ENCODE measurements at regions not wholly inside any gene's neighbourhood (a gene's known extent, or its start where the extent isn't known, plus 50 kb on each side); places are given as distances from the start of the nearest gene placed in this dataset.

DNA sequence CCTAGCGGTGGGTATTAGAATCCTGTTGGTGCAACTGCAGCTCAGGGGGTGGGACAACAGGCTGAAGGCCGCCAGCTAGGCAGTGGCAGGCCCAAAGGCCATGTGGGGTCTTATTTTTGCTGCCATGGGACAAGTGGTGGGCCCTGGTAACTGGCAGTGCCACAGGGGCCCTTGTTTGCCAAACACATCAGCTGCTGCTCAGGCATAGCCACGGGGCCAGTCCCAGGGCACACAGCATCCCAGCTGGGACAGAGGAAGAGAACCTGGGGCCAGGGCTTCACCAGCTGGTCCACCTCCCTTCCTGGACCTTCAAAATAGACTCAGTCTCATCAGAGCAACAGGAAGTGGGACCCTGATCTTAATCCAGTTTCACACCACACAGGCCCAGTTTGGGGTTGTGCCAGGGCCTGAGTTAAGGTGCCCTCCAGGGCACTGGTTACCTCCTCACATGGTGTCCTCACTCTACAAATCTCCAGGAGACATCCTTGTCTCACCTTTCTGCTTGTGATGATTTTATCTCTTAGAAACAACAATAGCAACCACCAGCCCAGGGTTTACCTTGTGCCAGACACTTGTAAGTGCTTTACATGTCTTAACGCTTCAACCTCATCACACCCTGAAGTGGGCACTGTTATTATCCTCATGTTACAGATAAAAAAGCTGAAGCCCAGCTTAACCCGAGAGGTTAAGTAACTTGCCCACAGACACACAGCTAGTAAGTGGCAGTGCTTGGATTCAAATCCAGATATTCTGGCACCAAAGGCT, 98.5 kb downstream of the GYPC start:
- DNase-seq (ENCODE audit: extremely low read depth, low read depth) = no peak
- TF ChIP-seq, protein P1, sequence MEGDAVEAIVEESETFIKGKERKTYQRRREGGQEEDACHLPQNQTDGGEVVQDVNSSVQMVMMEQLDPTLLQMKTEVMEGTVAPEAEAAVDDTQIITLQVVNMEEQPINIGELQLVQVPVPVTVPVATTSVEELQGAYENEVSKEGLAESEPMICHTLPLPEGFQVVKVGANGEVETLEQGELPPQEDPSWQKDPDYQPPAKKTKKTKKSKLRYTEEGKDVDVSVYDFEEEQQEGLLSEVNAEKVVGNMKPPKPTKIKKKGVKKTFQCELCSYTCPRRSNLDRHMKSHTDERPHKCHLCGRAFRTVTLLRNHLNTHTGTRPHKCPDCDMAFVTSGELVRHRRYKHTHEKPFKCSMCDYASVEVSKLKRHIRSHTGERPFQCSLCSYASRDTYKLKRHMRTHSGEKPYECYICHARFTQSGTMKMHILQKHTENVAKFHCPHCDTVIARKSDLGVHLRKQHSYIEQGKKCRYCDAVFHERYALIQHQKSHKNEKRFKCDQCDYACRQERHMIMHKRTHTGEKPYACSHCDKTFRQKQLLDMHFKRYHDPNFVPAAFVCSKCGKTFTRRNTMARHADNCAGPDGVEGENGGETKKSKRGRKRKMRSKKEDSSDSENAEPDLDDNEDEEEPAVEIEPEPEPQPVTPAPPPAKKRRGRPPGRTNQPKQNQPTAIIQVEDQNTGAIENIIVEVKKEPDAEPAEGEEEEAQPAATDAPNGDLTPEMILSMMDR (IDR thresholded peaks at IDR 0.05; ENCODE audit: low read depth, low read length) = no peak

DNA sequence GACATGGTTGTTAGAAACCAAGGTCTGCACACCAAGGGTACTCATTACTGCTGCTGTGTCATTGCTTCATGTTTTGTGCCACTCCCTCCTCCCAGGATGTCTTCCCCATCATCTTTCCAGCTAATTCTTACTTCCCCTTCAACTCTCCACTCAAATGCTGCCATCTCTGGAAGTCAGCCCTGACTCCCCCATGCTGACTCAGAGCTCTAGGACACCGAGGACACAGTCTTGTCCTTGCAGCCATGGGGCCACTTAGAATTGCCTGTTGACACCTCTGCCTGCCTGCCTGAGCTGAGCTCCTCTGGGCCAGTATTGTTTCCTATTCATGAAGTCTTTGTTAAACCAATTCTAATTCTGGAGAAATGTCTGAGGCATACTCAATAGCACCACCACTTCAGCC, 100.2 kb downstream of the GYPC start:
- TF ChIP-seq, protein P1 (IDR thresholded peaks at IDR 0.05; ENCODE audit: low read depth, low read length) = no peak
- DNase-seq (ENCODE audit: extremely low read depth, low read depth) = no peak

DNA sequence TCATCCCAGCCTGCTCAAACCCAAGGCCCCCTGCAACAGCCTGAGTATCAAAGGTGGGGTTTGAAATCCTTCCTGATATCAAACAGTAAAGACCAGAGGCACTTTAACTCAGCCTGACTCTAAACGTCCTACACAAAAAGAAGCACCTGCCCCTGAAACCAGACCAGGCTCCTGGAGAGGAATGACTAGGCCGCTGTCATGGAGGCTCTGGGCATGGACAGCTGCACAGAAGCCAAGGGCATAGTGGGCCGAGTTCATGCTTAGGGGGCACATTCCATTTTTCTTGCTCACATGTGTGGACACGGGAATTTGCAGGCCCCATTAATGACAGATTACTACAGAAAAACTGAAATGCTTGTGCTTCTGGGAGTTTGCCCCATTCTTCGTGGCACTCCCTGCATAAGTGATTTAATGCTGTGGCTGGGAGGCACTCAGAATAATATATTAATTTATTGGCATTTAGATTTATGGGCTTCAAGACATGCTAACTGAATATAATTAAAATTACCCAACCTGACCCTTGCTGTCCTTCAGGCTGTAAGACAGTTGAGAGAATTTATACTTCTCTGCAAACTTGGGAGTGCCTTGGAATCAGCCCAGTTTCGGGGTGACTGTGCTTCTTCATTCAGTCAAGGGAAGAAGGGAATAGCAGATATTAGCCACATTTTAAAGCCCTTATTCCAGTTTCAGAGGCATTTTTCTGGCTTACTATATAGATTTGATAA, 105.5 kb downstream of the GYPC start:
- DNase-seq (ENCODE audit: extremely low read depth, low read depth) = no peak
- TF ChIP-seq, protein P1 (IDR thresholded peaks at IDR 0.05; ENCODE audit: low read depth, low read length) = no peak

DNA sequence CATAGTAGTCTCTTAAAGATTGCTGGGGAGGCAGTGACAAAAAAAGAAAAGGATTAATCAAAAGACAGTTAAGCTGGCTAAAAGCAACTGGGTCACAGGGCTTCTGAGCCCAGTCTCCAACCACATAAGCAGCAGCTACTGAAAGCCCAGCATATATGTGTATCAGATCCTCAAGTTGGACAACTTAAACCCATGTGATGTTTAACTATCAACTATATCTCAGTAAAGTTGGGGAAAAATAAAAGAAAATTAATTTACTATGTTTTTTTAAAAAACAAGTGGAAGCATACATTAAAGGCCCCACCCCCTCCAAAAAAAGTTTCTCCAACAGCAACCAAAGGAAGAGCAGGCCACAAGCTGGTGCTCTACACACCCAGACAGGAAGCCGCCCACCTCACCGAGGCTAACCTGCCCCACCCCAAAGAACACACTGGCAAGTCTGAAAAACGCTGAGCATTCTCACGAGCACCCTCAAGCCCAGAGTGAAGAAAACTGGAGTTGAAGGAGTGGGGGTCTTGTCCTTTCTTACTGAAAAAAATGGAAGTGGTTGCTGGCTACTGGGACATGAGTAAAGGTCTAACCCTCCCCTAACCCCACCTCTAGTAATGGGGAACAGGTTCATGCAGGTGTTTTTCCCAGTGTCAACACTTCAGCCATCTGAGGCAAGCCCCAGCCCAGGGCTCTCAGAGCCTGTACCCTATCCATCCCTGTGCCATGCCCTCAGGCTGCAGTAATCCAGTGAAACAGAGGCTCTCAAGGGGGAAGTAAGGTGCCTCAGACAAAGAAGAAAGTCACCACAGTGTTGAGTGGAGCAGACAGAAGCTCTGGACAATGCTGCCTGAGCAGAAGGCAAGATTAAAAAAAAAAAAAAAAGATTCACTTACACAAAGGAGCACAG, 106.3 kb downstream of the GYPC start:
- TF ChIP-seq, protein P1 (IDR thresholded peaks at IDR 0.05; ENCODE audit: low read depth, low read length) = no peak
- DNase-seq (ENCODE audit: extremely low read depth, low read depth) = no peak

DNA sequence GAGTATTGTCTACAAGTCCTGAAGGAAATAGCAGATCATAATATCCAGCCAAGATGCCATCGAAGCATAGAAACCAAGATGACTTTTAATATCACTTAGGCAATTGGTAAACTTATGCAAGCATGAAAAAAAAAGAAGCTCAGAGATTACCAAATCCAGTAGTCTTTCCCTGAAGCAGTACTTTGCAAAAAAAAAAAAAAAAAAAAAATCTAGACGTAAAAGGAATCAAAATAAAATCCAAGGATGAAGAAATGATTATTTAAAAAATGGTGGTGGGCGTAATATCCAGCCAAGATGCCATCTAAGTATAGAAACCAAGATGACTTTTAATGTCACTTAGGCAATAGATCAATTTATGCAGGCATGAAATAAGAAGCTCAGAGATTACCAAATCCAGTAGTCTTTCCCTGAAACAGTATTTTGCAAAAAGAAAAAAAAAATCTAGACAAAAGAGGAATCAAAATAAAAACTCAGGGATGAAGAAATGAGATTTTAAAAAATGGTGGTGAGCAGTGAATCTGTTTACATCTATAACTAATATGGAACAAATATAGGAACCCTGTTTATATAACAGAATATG, 108.8 kb downstream of the GYPC start:
- DNase-seq (ENCODE audit: extremely low read depth, low read depth) = no peak
- TF ChIP-seq, protein P1 (IDR thresholded peaks at IDR 0.05; ENCODE audit: low read depth, low read length) = no peak

DNA sequence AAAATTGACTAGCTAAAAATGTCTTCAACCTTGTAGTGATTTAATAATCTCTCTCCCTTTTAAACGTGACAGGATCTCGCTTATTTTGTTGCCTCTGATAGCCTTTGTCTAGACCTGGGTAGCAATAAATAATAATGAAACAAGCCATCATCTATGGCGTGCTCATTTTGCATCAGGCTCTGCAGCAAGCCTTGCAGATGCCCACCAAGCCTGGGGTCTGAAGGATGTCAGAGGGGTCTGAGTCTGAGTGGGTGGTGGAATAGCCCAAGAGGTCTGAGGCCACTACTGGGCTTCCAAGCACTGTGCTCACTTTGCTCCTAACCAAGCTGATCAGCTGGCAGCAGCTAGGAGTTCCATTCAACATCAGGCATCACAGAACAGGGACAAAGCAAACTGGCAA, 109.4 kb downstream of the GYPC start:
- TF ChIP-seq, protein P1 (IDR thresholded peaks at IDR 0.05; ENCODE audit: low read depth, low read length) = no peak

More for the DNA sequence above, 109.4 kb downstream of the GYPC start:
- DNase-seq (ENCODE audit: extremely low read depth, low read depth) = no peak

Measured in AG09319 (cell line).